Panc1 (cell line): ENCODE measurements at regions not wholly inside any gene's neighbourhood (a gene's known extent, or its start where the extent isn't known, plus 50 kb on each side); places are given as distances from the start of the nearest gene placed in this dataset.

ENCODE experiments used
- ATAC-seq: fragments of 200-7000 bp; cut with Tn5 transposase; 2 replicates; pipeline ENCODE4 v1.9.1; 2020; ENCODE audit warnings: mild to moderate bottlenecking, moderate library complexity
- BruUV-seq: library from RNA; stranded (reverse); fragments of 400-500 nt; replicated peaks from 2 replicates; lab custom pipeline; 2021; lab: Mats Ljungman, UMichigan
- CTCF ChIA-PET: fragments of 300-600 bp; sonication (Branson Sonifier 250); formaldehyde crosslinking; loops from one replicate; lab custom pipeline; 2022; ENCODE audit warnings: antibody characterized with exemption; lab: Charles Lee
- POLR2A ChIA-PET: fragments of 300-600 bp; sonication (Branson Sonifier 250); formaldehyde crosslinking; loops from one replicate; lab custom pipeline; 2022; ENCODE audit warnings: antibody characterized with exemption; lab: Charles Lee
- DNase-seq: peaks from one replicate; pipeline ENCODE4 v3.0.0-alpha.2; 2010; ENCODE audit warnings: low read depth, low spot score
- H3K27ac ChIP-seq: 2 replicates; pipeline ENCODE4 v1.5.1; 2011; ENCODE audit warnings: mild to moderate bottlenecking, low read length, inconsistent platforms
- H3K27me3 ChIP-seq: fragments of 200-500 bp; sonication (Bioruptor generic); 2 replicates; pipeline ENCODE4 v1.6.0; 2014; ENCODE audit warnings: low read length, inconsistent platforms; ENCODE audit not compliant: control insufficient read depth, insufficient read depth
- H3K36me3 ChIP-seq: fragments of 200-500 bp; sonication (Bioruptor generic); 2 replicates; pipeline ENCODE4 v1.5.1; 2014; ENCODE audit warnings: inconsistent platforms, mild to moderate bottlenecking, low read length, moderate library complexity; ENCODE audit not compliant: control insufficient read depth, insufficient read depth
- H3K4me1 ChIP-seq: 2 replicates; pipeline ENCODE4 v1.5.1; 2011; ENCODE audit warnings: inconsistent platforms, mild to moderate bottlenecking, low read length, moderate library complexity; ENCODE audit not compliant: control insufficient read depth, insufficient read depth
- H3K4me3 ChIP-seq, 2 experiments: 2 replicates each; pipeline ENCODE4 v1.5.1; 2011 to 2012; ENCODE audit warnings: low read depth in 2 of 2, low read length in 2 of 2, mild to moderate bottlenecking in 2 of 2, inconsistent platforms in 1 of 2, moderate library complexity in 1 of 2
- H3K9me3 ChIP-seq: fragments of 200-500 bp; sonication (Bioruptor generic); 2 replicates; pipeline ENCODE4 v1.5.1; 2014; ENCODE audit warnings: low read depth, mild to moderate bottlenecking, inconsistent platforms, low read length, moderate library complexity; ENCODE audit not compliant: control insufficient read depth, insufficient read depth
- CTCF ChIP-seq: fragments of 450-650 bp; IDR thresholded peaks from 2 replicates; pipeline ENCODE4 v1.5.1; 2017; ENCODE audit warnings: mild to moderate bottlenecking
- POLR2AphosphoS5 ChIP-seq: IDR thresholded peaks from 2 replicates; pipeline ENCODE4 v1.6.1; 2012; ENCODE audit warnings: mild to moderate bottlenecking, low read depth, low read length, moderate library complexity
- SIN3A ChIP-seq: IDR thresholded peaks from 2 replicates; pipeline ENCODE4 v1.6.1; 2012; ENCODE audit warnings: low read depth, mild to moderate bottlenecking, low read length, moderate library complexity, borderline replicate concordance; ENCODE audit not compliant: insufficient read depth
- TCF7L2 ChIP-seq: IDR thresholded peaks from 2 replicates; pipeline ENCODE4 v1.6.1; 2011; ENCODE audit warnings: mild to moderate bottlenecking, low read depth, low read length, inconsistent platforms
- in situ Hi-C: cut with HindIII; loops from 2 replicates; pipeline ENCODE4 v1.10.0; 2016; ENCODE audit warnings: low sequenced_read_pairs, low pct_unique_long_range_greater_than_20kb
- intact Hi-C: fragments of 100-400 bp; cut with micrococcal nuclease; formaldehyde crosslinking; loops from one replicate; pipeline ENCODE4 v1.10.0; 2022; ENCODE audit not compliant: unreplicated experiment
- TF ChIP-seq, protein P1 (sequence below), 2 experiments: IDR thresholded peaks; 2 replicates each; pipeline ENCODE4 v1.6.1; 2011 to 2012; ENCODE audit warnings: low read depth in 2 of 2, control low read depth in 1 of 2, low read length in 1 of 2, mild to moderate bottlenecking in 1 of 2, moderate library complexity in 1 of 2; ENCODE audit not compliant: insufficient read depth in 1 of 2

DNA sequence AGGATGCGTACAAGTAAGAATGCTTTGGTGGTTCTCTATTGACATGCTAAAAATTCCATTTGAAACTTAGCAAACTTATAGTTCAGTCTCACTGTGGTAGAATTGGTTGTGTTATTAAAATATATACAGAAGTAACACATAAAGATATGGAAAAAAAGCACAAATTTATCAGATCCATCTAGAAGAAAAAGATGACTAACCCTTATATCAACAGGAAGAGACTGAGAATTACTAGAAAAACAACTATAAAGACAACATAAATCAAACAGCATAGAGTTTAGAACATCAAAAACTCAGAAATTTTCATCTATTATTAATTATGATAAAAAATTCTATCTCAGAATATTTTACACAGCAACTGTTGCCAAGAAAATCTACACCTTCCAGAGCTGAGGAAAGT, 491.0 kb downstream of the ETNK1 start:
- Histone ChIP-seq H3K27me3 (no peaks in the 10 kb centered on the region), H3K4me1 (no peaks in the 10 kb centered on the region), H3K27ac (no peak overlapping the region), H3K9me3 (no peaks in the 10 kb centered on the region), H3K36me3 (no peaks in the 10 kb centered on the region), H3K4me3 (no peak overlapping the region)
- ATAC-seq (no peak), DNase-seq (no peak)
- ChIA-PET POLR2A (no interaction called here), CTCF (no interaction called here)
- in situ Hi-C loops, result no loop called here
- no TSS peak for BruUV-seq
- no peak for TF ChIP-seq TCF7L2
- TF ChIP-seq SIN3A, result no peak
- no peak for TF ChIP-seq CTCF
- intact Hi-C loops, result no loop called here

DNA sequence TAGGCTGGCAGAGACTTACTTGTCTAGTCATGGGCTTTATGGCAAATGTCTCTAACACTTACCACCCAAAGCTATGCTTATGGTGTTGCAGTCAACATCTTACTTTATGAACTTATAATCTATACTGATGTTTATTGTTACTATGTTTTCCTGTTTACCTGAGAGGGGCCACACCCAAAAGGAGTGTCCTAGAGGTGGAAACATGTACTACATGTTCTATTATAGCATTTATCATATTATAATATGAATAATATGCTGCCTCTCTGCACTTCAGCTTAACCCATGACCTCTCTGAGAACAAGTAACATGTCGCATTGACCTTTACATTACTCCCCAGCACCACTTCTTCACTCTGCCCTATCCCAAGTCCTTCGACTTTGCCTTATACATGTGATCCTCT, 501.8 kb downstream of the ETNK1 start:
- in situ Hi-C loops (no loop called here), intact Hi-C loops (no loop called here)
- H3K9me3 ChIP-seq, result no peaks in the 10 kb centered on the region
- no peak for ATAC-seq
- H3K36me3 ChIP-seq, result no peaks in the 10 kb centered on the region
- POLR2A ChIA-PET, result no interaction called here
- no peak overlapping the region for H3K4me3 ChIP-seq
- no TSS peak for BruUV-seq
- DNase-seq, result no peak
- CTCF ChIA-PET, result no interaction called here
- no peaks in the 10 kb centered on the region for H3K27me3 ChIP-seq
- no peak overlapping the region for H3K27ac ChIP-seq
- no peaks in the 10 kb centered on the region for H3K4me1 ChIP-seq
- TF ChIP-seq TCF7L2 (no peak), CTCF (no peak), SIN3A (no peak), POLR2AphosphoS5 (no peak)
- TF ChIP-seq, protein P1, sequence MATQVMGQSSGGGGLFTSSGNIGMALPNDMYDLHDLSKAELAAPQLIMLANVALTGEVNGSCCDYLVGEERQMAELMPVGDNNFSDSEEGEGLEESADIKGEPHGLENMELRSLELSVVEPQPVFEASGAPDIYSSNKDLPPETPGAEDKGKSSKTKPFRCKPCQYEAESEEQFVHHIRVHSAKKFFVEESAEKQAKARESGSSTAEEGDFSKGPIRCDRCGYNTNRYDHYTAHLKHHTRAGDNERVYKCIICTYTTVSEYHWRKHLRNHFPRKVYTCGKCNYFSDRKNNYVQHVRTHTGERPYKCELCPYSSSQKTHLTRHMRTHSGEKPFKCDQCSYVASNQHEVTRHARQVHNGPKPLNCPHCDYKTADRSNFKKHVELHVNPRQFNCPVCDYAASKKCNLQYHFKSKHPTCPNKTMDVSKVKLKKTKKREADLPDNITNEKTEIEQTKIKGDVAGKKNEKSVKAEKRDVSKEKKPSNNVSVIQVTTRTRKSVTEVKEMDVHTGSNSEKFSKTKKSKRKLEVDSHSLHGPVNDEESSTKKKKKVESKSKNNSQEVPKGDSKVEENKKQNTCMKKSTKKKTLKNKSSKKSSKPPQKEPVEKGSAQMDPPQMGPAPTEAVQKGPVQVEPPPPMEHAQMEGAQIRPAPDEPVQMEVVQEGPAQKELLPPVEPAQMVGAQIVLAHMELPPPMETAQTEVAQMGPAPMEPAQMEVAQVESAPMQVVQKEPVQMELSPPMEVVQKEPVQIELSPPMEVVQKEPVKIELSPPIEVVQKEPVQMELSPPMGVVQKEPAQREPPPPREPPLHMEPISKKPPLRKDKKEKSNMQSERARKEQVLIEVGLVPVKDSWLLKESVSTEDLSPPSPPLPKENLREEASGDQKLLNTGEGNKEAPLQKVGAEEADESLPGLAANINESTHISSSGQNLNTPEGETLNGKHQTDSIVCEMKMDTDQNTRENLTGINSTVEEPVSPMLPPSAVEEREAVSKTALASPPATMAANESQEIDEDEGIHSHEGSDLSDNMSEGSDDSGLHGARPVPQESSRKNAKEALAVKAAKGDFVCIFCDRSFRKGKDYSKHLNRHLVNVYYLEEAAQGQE (IDR thresholded peaks at IDR 0.05; ENCODE audit: insufficient read depth in 1 of 2, low read depth in 2 of 2, low read length in 1 of 2), result no peak
